HEK293T (cell line): ENCODE measurements at regions not wholly inside any gene's neighbourhood (a gene's known extent, or its start where the extent isn't known, plus 50 kb on each side); places are given as distances from the start of the nearest gene placed in this dataset.
"Not testable (repeated sequence)": the region's sequence is repeated elsewhere in the genome, so short reads cannot be mapped to it uniquely, and the experiment has no call there.

Source experiments
- CTCF ChIA-PET: fragments of 350-600 bp; formaldehyde crosslinking; extraction: SDS; loops from one replicate; lab custom pipeline; 2021; ENCODE audit warnings: antibody characterized with exemption, inconsistent platforms; lab: Yijun Ruan, JAX
- POLR2A ChIA-PET: fragments of 350-600 bp; formaldehyde crosslinking; extraction: SDS; loops from one replicate; lab custom pipeline; 2020; ENCODE audit warnings: antibody characterized with exemption, inconsistent platforms; lab: Yijun Ruan, JAX
- DNase-seq: peaks from one replicate; pipeline ENCODE4 v3.0.0; 2012; ENCODE audit warnings: mixed read lengths; ENCODE audit errors: extremely low spot score
- ARNT ChIP-seq: fragments of 450-650 bp; IDR thresholded peaks from 2 replicates; pipeline ENCODE4 v1.6.1; 2017; ENCODE audit warnings: mild to moderate bottlenecking
- BHLHE40 ChIP-seq: fragments of 450-650 bp; IDR thresholded peaks from 2 replicates; pipeline ENCODE4 v1.6.1; 2016; ENCODE audit warnings: mild to moderate bottlenecking, moderate library complexity, borderline replicate concordance
- CTBP1 ChIP-seq: fragments of 450-650 bp; IDR thresholded peaks from 2 replicates; pipeline ENCODE4 v1.6.1; 2016; ENCODE audit warnings: borderline replicate concordance
- ELF4 ChIP-seq: fragments of 450-650 bp; IDR thresholded peaks from 2 replicates; pipeline ENCODE4 v1.6.1; 2017; ENCODE audit warnings: antibody characterized with exemption
- FOXA1 ChIP-seq: fragments of 450-650 bp; IDR thresholded peaks from 2 replicates; pipeline ENCODE4 v1.6.1; 2016; ENCODE audit warnings: mild to moderate bottlenecking
- FOXK2 ChIP-seq: fragments of 450-650 bp; IDR thresholded peaks from 2 replicates; pipeline ENCODE4 v1.6.1; 2016; ENCODE audit warnings: mild to moderate bottlenecking
- FOXM1 ChIP-seq: fragments of 450-650 bp; IDR thresholded peaks from 2 replicates; pipeline ENCODE4 v1.6.1; 2017; ENCODE audit warnings: mild to moderate bottlenecking, borderline replicate concordance
- HDGF ChIP-seq: fragments of 450-650 bp; IDR thresholded peaks from 2 replicates; pipeline ENCODE4 v1.6.1; 2017; ENCODE audit warnings: antibody characterized with exemption, borderline replicate concordance
- L3MBTL2 ChIP-seq: fragments of 450-650 bp; conservative IDR thresholded peaks from 2 replicates; pipeline ENCODE4 v1.6.1; 2016; ENCODE audit warnings: mild to moderate bottlenecking
- LEF1 ChIP-seq: fragments of 450-650 bp; IDR thresholded peaks from 2 replicates; pipeline ENCODE4 v1.6.1; 2017; ENCODE audit warnings: mild to moderate bottlenecking, borderline replicate concordance
- NFRKB ChIP-seq: fragments of 450-650 bp; IDR thresholded peaks from 2 replicates; pipeline ENCODE4 v1.6.1; 2016; ENCODE audit warnings: mild to moderate bottlenecking, moderate library complexity
- SP1 ChIP-seq: fragments of 450-650 bp; IDR thresholded peaks from 2 replicates; pipeline ENCODE4 v1.6.1; 2017
- SUZ12 ChIP-seq: fragments of 450-650 bp; IDR thresholded peaks from 2 replicates; pipeline ENCODE4 v1.6.1; 2016; ENCODE audit warnings: mild to moderate bottlenecking
- TARDBP ChIP-seq: fragments of 450-650 bp; IDR thresholded peaks from 2 replicates; pipeline ENCODE4 v1.6.1; 2016
- ZNF384 ChIP-seq: fragments of 450-650 bp; IDR thresholded peaks from 2 replicates; pipeline ENCODE4 v1.6.1; 2016
- TF ChIP-seq, protein P1 (sequence below): fragments of 450-650 bp; IDR thresholded peaks from 2 replicates; pipeline ENCODE4 v1.6.1; 2016

DNA sequence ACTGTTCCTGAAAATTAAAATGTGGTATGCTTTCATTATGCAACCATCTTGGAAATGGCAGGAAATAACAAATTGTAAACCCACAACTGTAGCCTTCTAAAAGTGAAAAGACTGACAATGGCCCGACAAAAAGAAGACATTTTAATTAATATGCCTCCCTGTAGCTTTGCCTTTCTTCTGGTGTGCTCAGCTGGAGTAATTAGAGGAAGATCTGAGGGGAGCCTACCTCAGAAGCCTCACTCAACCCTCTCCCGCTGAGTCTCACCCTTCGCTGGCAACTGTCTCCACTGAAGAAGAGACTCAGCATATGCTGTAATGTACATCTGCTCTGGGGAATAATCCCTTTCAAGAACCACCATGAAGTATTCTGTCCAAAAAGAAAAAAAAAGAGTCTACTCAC lies 104.7 kb upstream of the SETMAR start:
- ChIA-PET CTCF (no interaction called here), POLR2A (no interaction called here)
- no peak for DNase-seq
- TF ChIP-seq LEF1: no peak
- no peak for TF ChIP-seq ZNF384
- no peak for TF ChIP-seq ARNT
- TF ChIP-seq SUZ12: no peak
- TF ChIP-seq SP1: no peak
- TF ChIP-seq HDGF: no peak
- TF ChIP-seq TARDBP: no peak
- TF ChIP-seq CTBP1: no peak
- TF ChIP-seq NFRKB: no peak
- TF ChIP-seq FOXM1: no peak
- no peak for TF ChIP-seq ELF4
- no peak for TF ChIP-seq FOXA1

DNA sequence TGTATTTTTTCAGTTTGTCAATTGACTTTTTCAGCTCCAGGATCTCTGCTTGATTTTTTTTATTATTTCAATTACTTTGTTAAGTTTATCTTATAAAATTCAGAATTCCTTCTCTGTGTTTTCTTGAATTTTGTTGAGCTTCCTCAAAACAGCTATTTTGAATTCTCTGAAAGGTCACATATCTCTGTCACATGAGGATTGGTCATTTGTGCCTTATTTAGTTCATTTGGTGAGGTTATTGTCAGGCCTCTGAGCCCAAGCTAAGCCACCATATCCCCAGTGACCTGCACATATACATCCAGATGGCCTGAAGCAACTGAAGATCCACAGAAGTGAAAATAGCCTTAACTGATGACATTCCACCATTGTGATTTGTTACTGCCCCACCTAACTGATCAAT lies 98.4 kb upstream of the SETMAR start:
- DNase-seq, POLR2A ChIA-PET: not testable (repeated sequence)

DNA sequence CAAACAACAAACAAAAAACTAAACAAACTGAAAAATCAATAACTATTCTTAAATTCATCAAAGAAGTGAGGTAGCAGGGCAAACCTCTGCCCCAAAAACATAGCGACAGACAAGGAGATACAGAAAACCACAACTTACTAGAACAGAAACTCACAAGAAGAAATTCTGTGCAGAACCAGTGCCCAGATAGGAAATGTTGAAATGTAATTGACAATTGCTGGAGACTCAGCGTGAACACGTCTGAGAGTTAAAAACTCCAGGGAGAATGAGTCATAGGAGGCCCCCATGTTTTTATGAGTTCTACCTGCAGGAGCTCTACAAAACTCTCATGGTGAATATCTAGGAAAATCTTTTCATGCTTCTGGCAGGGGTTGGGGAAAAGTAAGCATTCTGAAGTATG lies 95.5 kb upstream of the SETMAR start:
- ChIA-PET CTCF (no interaction called here), POLR2A (no interaction called here)
- no peak for DNase-seq
- TF ChIP-seq ELF4: no peak
- no peak for TF ChIP-seq HDGF
- TF ChIP-seq, protein P1, sequence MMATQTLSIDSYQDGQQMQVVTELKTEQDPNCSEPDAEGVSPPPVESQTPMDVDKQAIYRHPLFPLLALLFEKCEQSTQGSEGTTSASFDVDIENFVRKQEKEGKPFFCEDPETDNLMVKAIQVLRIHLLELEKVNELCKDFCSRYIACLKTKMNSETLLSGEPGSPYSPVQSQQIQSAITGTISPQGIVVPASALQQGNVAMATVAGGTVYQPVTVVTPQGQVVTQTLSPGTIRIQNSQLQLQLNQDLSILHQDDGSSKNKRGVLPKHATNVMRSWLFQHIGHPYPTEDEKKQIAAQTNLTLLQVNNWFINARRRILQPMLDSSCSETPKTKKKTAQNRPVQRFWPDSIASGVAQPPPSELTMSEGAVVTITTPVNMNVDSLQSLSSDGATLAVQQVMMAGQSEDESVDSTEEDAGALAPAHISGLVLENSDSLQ: no peak
- TF ChIP-seq SP1: no peak
- no peak for TF ChIP-seq FOXM1
- TF ChIP-seq SUZ12: no peak
- no peak for TF ChIP-seq ARNT
- no peak for TF ChIP-seq BHLHE40
- TF ChIP-seq FOXK2: no peak
- no peak for TF ChIP-seq L3MBTL2
- no peak for TF ChIP-seq NFRKB
- TF ChIP-seq CTBP1: no peak
- TF ChIP-seq ZNF384: no peak
- no peak for TF ChIP-seq LEF1
- no peak for TF ChIP-seq FOXA1
- no peak for TF ChIP-seq TARDBP

More for the DNA sequence above, 98.4 kb upstream of the SETMAR start:
- CTCF ChIA-PET: not testable (repeated sequence)

DNA sequence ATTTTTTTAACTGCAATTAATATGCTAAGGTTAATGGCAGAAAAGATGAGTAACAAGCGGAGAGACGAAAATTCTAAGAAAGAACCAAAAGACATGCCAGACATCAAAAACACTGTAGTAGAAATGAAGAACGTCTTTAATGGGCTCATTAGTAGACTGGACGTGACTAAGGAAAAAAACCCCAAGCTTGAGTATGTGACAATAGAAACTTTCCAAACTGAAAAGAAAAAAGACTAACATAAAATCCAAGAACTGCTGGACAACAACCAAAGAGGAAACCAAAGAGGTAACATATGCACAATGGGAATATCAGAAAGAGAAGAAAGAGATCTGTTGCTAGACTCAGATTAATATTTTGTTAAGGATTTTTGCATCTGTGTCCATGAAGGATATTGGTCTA lies 94.6 kb upstream of the SETMAR start:
- DNase-seq: no peak
- TF ChIP-seq CTBP1 (no peak), SUZ12 (no peak), ZNF384 (no peak), LEF1 (no peak), NFRKB (no peak), SP1 (no peak), TARDBP (no peak), FOXK2 (no peak), ARNT (no peak), FOXA1 (no peak), L3MBTL2 (no peak), FOXM1 (no peak), HDGF (no peak)
- TF ChIP-seq, protein P1: no peak
- POLR2A ChIA-PET: no interaction called here
- CTCF ChIA-PET: no interaction called here

DNA sequence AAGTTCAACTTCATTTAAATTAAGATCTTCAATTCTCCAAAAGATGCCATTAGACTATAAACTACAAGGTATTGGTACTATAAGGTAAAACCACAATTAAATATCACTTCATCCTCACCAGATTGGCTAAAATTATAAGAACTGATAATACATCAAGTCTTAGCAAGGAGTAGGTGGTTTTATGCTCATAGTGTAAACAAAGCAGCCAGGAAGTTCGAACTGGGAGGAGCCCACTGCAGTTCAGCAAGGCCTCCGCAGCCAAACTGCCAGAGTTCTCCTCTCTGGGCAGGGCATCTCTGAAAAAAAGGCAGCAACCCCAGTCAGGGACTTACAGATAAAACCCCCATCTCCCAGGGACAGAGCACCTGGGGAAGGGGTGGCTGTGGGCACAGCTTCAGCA lies 91.6 kb upstream of the SETMAR start:
- no peak for DNase-seq
- ChIA-PET POLR2A (no interaction called here), CTCF (no interaction called here)
- TF ChIP-seq FOXM1 (no peak), ELF4 (no peak)

DNA sequence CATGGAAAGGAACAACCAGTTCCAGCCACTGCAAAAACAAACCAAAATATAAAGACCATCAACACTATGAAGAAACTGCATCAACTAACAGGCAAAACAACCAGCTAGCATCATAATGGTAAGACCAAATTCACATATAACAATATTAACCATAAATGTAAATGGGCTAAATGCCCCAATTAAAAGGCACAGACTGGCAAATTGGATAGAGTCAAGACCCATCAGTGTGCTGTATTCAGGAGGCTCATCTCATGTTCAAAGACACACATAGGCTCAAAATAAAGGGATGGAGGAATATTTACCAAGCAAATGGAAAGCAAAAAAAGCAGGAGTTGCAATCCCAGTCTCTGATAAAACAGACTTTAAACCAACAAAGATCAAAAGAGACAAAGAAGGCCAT lies 89.7 kb upstream of the SETMAR start:
- CTCF ChIA-PET, POLR2A ChIA-PET, DNase-seq: not testable (repeated sequence)

DNA sequence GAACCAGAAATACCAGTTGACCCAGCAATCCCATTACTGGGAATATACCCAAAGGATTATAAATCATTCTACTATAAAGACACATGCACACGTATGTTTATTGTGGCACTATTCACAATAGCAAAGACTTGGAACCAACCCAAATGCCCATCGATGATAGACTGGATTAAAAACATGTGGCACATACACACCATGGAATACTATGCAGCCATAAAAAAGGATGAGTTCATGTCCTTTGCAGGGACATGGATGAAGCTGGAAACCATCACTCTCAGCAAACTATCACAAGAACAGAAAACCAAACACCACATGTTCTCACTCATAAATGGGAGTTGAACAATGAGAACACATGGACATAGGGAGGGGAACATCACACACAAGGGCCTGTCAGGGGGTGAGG lies 86.2 kb upstream of the SETMAR start:
- DNase-seq, CTCF ChIA-PET, POLR2A ChIA-PET: not testable (repeated sequence)

DNA sequence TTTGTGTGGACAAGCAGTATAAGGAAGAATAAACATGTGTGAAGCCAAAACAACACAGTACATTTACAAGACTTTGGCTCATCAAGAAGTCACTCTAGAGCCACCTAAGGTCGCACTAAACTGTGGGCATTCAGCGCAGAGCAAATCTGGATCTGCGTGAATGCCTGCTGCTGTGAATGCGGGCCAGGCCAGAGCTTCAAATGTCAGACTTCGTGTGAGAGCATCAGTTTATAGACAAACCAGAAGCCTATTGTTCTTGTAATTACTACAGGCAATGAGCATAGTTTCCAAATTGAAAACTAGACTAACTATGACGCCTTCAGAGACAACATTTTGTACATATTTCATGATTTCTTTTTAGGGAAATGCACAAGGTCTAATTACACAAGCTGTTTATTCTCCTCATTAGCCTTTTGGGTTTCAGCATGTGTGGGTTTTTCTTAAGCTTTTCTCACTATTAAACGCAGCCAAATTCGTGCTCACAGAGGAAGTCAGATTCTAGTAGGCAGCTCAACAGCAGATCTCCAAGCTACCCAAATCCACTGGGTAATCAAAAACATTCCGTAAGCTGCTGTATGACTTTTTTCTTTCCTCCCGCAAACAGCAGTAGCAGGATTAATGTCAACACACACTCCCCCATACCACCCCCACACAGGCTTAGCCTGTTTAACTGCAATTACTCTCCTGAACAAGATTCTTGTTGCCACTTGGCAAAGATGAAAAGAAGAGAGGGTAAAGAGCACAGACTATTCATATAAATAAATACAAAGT lies 84.5 kb upstream of the SETMAR start:
- TF ChIP-seq BHLHE40: no peak
- no peak for TF ChIP-seq SP1
- no peak for TF ChIP-seq ARNT
- TF ChIP-seq, protein P1: no peak
- ChIA-PET POLR2A (no interaction called here), CTCF (no interaction called here)
- DNase-seq: no peak
